NB4 (cell line): ENCODE measurements at regions not wholly inside any gene's neighbourhood (a gene's known extent, or its start where the extent isn't known, plus 50 kb on each side); places are given as distances from the start of the nearest gene placed in this dataset.

Experiments used
- POLR2A ChIP-seq: IDR thresholded peaks from 2 replicates; pipeline ENCODE4 v1.6.1; 2011; ENCODE audit warnings: mild to moderate bottlenecking; ENCODE audit not compliant: insufficient read length; ENCODE audit errors: extremely low read depth
- TF ChIP-seq, protein P1 (sequence below): IDR thresholded peaks from one replicate; pipeline ENCODE4 v1.5.1; 2012; ENCODE audit warnings: low read depth, low read length
- TF ChIP-seq, protein P2 (sequence below): IDR thresholded peaks from 2 replicates; pipeline ENCODE4 v1.6.1; 2011; ENCODE audit warnings: low read depth, low read length

DNA sequence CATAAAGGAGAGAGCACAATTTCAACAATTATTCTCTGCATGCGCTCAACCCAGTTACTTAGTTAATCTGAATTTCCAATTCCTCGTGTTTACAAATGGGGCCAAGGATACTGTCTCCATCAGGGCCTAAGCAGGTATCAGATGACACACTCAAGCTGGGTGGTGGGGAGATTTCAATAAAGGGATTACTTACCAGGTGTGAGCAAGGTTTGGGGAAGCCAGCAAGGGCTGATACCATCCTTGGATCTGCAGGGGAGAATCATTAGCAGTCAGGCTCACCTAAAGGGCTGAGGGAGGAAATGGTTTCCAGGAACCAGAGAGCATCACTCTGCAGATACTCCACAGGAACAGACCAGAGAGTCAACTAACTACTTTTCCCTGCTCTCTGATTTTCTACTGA, 487.1 kb downstream of the NTRK2 start:
- TF ChIP-seq, protein P1, sequence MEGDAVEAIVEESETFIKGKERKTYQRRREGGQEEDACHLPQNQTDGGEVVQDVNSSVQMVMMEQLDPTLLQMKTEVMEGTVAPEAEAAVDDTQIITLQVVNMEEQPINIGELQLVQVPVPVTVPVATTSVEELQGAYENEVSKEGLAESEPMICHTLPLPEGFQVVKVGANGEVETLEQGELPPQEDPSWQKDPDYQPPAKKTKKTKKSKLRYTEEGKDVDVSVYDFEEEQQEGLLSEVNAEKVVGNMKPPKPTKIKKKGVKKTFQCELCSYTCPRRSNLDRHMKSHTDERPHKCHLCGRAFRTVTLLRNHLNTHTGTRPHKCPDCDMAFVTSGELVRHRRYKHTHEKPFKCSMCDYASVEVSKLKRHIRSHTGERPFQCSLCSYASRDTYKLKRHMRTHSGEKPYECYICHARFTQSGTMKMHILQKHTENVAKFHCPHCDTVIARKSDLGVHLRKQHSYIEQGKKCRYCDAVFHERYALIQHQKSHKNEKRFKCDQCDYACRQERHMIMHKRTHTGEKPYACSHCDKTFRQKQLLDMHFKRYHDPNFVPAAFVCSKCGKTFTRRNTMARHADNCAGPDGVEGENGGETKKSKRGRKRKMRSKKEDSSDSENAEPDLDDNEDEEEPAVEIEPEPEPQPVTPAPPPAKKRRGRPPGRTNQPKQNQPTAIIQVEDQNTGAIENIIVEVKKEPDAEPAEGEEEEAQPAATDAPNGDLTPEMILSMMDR: no peak
- TF ChIP-seq, protein P2, sequence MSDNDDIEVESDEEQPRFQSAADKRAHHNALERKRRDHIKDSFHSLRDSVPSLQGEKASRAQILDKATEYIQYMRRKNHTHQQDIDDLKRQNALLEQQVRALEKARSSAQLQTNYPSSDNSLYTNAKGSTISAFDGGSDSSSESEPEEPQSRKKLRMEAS: no peak
- TF ChIP-seq POLR2A: no peak
